Tibial artery (tissue), 4 donors: ENCODE measurements at regions not wholly inside any gene's neighbourhood (a gene's known extent, or its start where the extent isn't known, plus 50 kb on each side); places are given as distances from the start of the nearest gene placed in this dataset.

Source experiments
- DNase-seq, 2 donors: peaks; one replicate each; pipeline ENCODE4 v3.0.0-alpha.2; 2019
- H3K27ac ChIP-seq, 2 donors: fragments of 200-600 bp; sonication (generic) in 1 of 2; 1 replicate in 1 of 2; 2 replicates in 1 of 2; pipeline ENCODE4 v1.5.1; 2018 to 2019; ENCODE audit warnings: mild to moderate bottlenecking in 1 of 2
- H3K27me3 ChIP-seq, 2 donors: fragments of 200-600 bp; sonication (generic) in 1 of 2; one replicate each; pipeline versions ENCODE4 v1.5.1 to v1.6.0; 2016 to 2019
- H3K36me3 ChIP-seq, 3 donors: fragments of 200-600 bp; sonication (generic) in 2 of 3; one replicate each; pipeline ENCODE4 v1.5.1; 2016 to 2019; ENCODE audit warnings: mild to moderate bottlenecking in 2 of 3
- H3K4me1 ChIP-seq, 4 donors: fragments of 200-600 bp; sonication (generic) in 2 of 4; 1 replicate in 3 of 4; 2 replicates in 1 of 4; pipeline ENCODE4 v1.5.1; 2016 to 2019
- H3K4me3 ChIP-seq, 2 donors: fragments of 200-600 bp; sonication (generic) in 1 of 2; 1 replicate in 1 of 2; 2 replicates in 1 of 2; pipeline ENCODE4 v1.5.1; 2018 to 2019; ENCODE audit warnings: mild to moderate bottlenecking in 2 of 2
- H3K9me3 ChIP-seq, 3 donors: fragments of 200-600 bp; sonication (generic) in 1 of 3; one replicate each; pipeline ENCODE4 v1.5.1; 2016 to 2019
- CTCF ChIP-seq, 2 experiments: fragments of 200-600 bp in 1 of 2; fragments of 450-650 bp in 1 of 2; IDR thresholded peaks; one replicate each; pipeline ENCODE4 v1.5.1; 2017 to 2019; ENCODE audit warnings: antibody characterized with exemption in 2 of 2, mild to moderate bottlenecking in 1 of 2, moderate library complexity in 1 of 2
- intact Hi-C: fragments of 100-400 bp; cut with DNase I; formaldehyde crosslinking; loops from one replicate; pipeline ENCODE4 v1.15.0; 2023; ENCODE audit warnings: low total_unique reads

GRCh38 chr1:14367451-14367850, 231.0 kb upstream of the KAZN start:
- DNase-seq, result no peak
- peaks cover 0 to 16% (median 8%) of the 10 kb centered on the region in 4 donors for H3K4me1 ChIP-seq
- H3K27ac ChIP-seq, result no peak overlapping the region
- no peaks in the 10 kb centered on the region for H3K36me3 ChIP-seq
- no peak for TF ChIP-seq CTCF (IDR thresholded peaks at IDR 0.05)
- peaks cover 0 to 31% of the 10 kb centered on the region in 2 donors for H3K27me3 ChIP-seq
- H3K9me3 ChIP-seq, result no peaks in the 10 kb centered on the region
- no peak overlapping the region for H3K4me3 ChIP-seq
- intact Hi-C loops, result no loop called here

GRCh38 chr1:14369526-14370213, 228.8 kb upstream of the KAZN start:
- intact Hi-C loops, result loop anchor here (2.0 kb wide), 1 partner anchor 15 kb away; no protein-coding TSS in a partner anchor
- H3K4me3 ChIP-seq, result no peak overlapping the region
- peaks cover 0 to 31% of the 10 kb centered on the region in 2 donors for H3K27me3 ChIP-seq
- H3K27ac ChIP-seq, result no peak overlapping the region
- no peaks in the 10 kb centered on the region for H3K36me3 ChIP-seq
- no peak for TF ChIP-seq CTCF (IDR thresholded peaks at IDR 0.05)
- H3K4me1 ChIP-seq, result peaks cover 0 to 16% (median 8%) of the 10 kb centered on the region in 4 donors
- no peaks in the 10 kb centered on the region for H3K9me3 ChIP-seq
- no peak for DNase-seq

GRCh38 chr1:14371771-14372497, 226.6 kb upstream of the KAZN start:
- Histone ChIP-seq H3K27me3 (peaks cover 0 to 28% of the 10 kb centered on the region in 2 donors), H3K9me3 (no peaks in the 10 kb centered on the region)
- intact Hi-C loops, result no loop called here

GRCh38 chr1:14372526-14372925, 226.0 kb upstream of the KAZN start:
- Histone ChIP-seq H3K36me3 (no peaks in the 10 kb centered on the region), H3K4me3 (no peak overlapping the region), H3K4me1 (no peaks in the 10 kb centered on the region), H3K9me3 (no peaks in the 10 kb centered on the region), H3K27ac (no peak overlapping the region), H3K27me3 (peaks cover 0 to 25% of the 10 kb centered on the region in 2 donors)
- no peak for TF ChIP-seq CTCF (IDR thresholded peaks at IDR 0.05)
- intact Hi-C loops, result no loop called here
- DNase-seq, result no peak

More at GRCh38 chr1:14371771-14372497, 226.6 kb upstream of the KAZN start:
- Histone ChIP-seq H3K4me1 (peaks cover 0 to 3% (median under 1%) of the 10 kb centered on the region in 4 donors), H3K36me3 (no peaks in the 10 kb centered on the region), H3K4me3 (no peak overlapping the region), H3K27ac (no peak overlapping the region)
- no peak for TF ChIP-seq CTCF (IDR thresholded peaks at IDR 0.05)
- no peak for DNase-seq

GRCh38 chr1:14373081-14373758, 225.3 kb upstream of the KAZN start:
- intact Hi-C loops, result no loop called here
- H3K36me3 ChIP-seq, result no peaks in the 10 kb centered on the region
- peaks cover 0 to 19% of the 10 kb centered on the region in 2 donors for H3K27me3 ChIP-seq
- H3K4me3 ChIP-seq, result no peak overlapping the region
- H3K9me3 ChIP-seq, result no peaks in the 10 kb centered on the region
- H3K27ac ChIP-seq, result no peak overlapping the region
- DNase-seq, result no peak
- no peak for TF ChIP-seq CTCF (IDR thresholded peaks at IDR 0.05)
- H3K4me1 ChIP-seq, result no peaks in the 10 kb centered on the region
